Gastrocnemius medialis (tissue), 4 donors: ENCODE measurements at regions not wholly inside any gene's neighbourhood (a gene's known extent, or its start where the extent isn't known, plus 50 kb on each side); places are given as distances from the start of the nearest gene placed in this dataset.
"Not testable (repeated sequence)": the region's sequence is repeated elsewhere in the genome, so short reads cannot be mapped to it uniquely, and the experiment has no call there.

Experiments used
- ATAC-seq, 2 donors: fragments of 150-250 bp; one replicate each; pipeline ENCODE4 v1.9.1; 2016
- DNase-seq, 2 donors: peaks; one replicate each; pipeline ENCODE4 v3.0.0-alpha.2; 2019
- H3K27ac ChIP-seq, 4 donors: fragments of 200-600 bp; sonication (generic); 1 replicate in 1 of 4; 2 replicates in 3 of 4; pipeline ENCODE4 v1.5.1; 2016 to 2018; ENCODE audit warnings: mild to moderate bottlenecking in 2 of 4, moderate library complexity in 1 of 4
- H3K27me3 ChIP-seq, 3 donors: fragments of 200-600 bp; sonication (generic) in 2 of 3; 1 replicate in 1 of 3; 2 replicates in 2 of 3; pipeline versions ENCODE4 v1.5.1 to v1.6.0; 2016 to 2019; ENCODE audit warnings: mild to moderate bottlenecking in 1 of 3, moderate library complexity in 1 of 3
- H3K36me3 ChIP-seq, 2 donors: fragments of 200-600 bp; sonication (generic) in 1 of 2; one replicate each; pipeline ENCODE4 v1.5.1; 2017 to 2018
- H3K4me1 ChIP-seq, 2 donors: fragments of 200-600 bp; sonication (generic) in 1 of 2; one replicate each; pipeline ENCODE4 v1.5.1; 2016 to 2017; ENCODE audit warnings: mild to moderate bottlenecking in 2 of 2
- H3K4me3 ChIP-seq, 4 donors: fragments of 200-600 bp; sonication (generic) in 3 of 4; 1 replicate in 1 of 4; 2 replicates in 3 of 4; pipeline ENCODE4 v1.5.1; 2016 to 2019; ENCODE audit warnings: mild to moderate bottlenecking in 2 of 4
- H3K9me3 ChIP-seq, 3 donors: fragments of 200-600 bp; sonication (generic) in 2 of 3; 1 replicate in 1 of 3; 2 replicates in 2 of 3; pipeline ENCODE4 v1.5.1; 2016 to 2019
- POLR2A ChIP-seq, 2 donors: fragments of 450-650 bp; IDR thresholded peaks; one replicate each; pipeline ENCODE4 v1.6.1; 2017; ENCODE audit warnings: antibody characterized with exemption in 2 of 2, mild to moderate bottlenecking in 2 of 2, moderate library complexity in 2 of 2
- in situ Hi-C, 4 donors: fragments of 200-750 bp; cut with MboI; loops; one replicate each; pipeline versions ENCODE4 v1.15.0 to v1.8.0; 2017; ENCODE audit warnings: low sequenced_read_pairs in 4 of 4
- intact Hi-C: fragments of 100-400 bp; cut with DNase I; formaldehyde crosslinking; loops from one replicate; pipeline ENCODE4 v1.15.1; 2023; ENCODE audit warnings: low total_unique reads
- TF ChIP-seq, protein P1 (sequence below), 5 experiments: fragments of 450-650 bp in 3 of 5; fragments of 200-600 bp in 2 of 5; sonication (generic) in 2 of 5; IDR thresholded peaks in 4 of 5; conservative IDR thresholded peaks in 1 of 5; 1 replicate in 4 of 5; 2 replicates in 1 of 5; pipeline ENCODE4 v1.5.1; 2016 to 2019; ENCODE audit warnings: antibody characterized with exemption in 5 of 5, mild to moderate bottlenecking in 3 of 5, moderate library complexity in 3 of 5

DNA sequence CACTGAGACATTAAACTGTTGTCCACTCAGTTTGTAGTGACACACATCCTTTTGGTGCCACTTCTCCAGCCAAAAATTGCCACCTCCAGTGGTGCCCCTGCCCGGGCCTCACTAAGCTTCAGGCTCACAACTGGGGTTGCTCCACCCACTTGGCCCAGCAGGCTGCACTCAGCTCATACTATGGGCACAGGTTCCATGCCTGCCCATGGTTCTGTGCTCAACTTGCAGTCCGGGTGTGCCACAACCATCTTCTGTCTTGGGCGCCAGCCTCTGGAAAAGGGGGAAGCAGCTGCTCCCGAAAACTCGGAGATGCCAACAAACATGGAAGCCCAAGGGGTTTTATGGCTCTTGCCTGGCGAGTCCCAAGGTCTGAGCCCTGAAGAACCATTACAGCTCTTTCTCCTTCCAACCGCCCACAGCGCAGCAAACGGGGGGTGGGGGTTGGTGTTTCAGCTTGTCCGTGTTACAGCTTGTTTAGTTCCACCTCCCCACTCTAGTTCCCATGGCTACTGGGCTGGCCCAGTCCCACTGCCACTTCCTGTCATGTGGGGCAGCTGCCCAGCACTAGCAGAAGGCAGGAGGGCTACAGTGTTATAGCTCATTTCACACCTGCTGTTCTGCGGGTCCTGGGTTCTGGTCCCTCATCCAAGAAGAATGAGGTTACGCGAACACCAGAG, 998.3 kb downstream of the SLC16A7 start:
- intact Hi-C loops = no loop called here
- no peak for TF ChIP-seq POLR2A (IDR thresholded peaks at IDR 0.05)
- TF ChIP-seq, protein P1, sequence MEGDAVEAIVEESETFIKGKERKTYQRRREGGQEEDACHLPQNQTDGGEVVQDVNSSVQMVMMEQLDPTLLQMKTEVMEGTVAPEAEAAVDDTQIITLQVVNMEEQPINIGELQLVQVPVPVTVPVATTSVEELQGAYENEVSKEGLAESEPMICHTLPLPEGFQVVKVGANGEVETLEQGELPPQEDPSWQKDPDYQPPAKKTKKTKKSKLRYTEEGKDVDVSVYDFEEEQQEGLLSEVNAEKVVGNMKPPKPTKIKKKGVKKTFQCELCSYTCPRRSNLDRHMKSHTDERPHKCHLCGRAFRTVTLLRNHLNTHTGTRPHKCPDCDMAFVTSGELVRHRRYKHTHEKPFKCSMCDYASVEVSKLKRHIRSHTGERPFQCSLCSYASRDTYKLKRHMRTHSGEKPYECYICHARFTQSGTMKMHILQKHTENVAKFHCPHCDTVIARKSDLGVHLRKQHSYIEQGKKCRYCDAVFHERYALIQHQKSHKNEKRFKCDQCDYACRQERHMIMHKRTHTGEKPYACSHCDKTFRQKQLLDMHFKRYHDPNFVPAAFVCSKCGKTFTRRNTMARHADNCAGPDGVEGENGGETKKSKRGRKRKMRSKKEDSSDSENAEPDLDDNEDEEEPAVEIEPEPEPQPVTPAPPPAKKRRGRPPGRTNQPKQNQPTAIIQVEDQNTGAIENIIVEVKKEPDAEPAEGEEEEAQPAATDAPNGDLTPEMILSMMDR (IDR thresholded peaks at IDR 0.05 in 4 of 5, conservative IDR thresholded peaks at IDR 0.05 in 1 of 5) = no peak
- no peaks in the 10 kb centered on the region for H3K36me3 ChIP-seq
- ATAC-seq = no peak
- H3K4me3 ChIP-seq = no peak overlapping the region
- H3K4me1 ChIP-seq = no peaks in the 10 kb centered on the region
- no peaks in the 10 kb centered on the region for H3K27me3 ChIP-seq
- in situ Hi-C loops = no loop called here
- no peak for DNase-seq
- no peaks in the 10 kb centered on the region for H3K9me3 ChIP-seq
- H3K27ac ChIP-seq = no peak overlapping the region

DNA sequence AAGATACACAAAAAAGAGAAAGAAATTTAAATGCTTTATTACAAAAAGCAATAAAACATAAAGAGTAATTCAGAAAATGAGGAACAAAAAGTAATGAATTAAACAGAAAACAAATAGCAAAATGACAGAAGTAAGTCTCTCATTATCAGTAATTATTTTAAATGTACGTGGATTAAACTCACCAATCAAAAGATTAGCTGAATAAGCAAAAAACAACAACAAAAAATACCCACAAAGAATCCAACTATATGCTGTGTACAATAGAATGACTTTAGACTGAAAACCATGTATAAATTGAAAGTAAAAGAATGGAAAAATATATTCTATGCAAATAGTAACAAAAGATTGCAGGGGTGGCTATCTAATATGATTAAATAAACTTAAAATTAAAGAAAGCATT, 1006.8 kb downstream of the SLC16A7 start:
- Histone ChIP-seq H3K27me3 (no peaks in the 10 kb centered on the region), H3K9me3 (no peaks in the 10 kb centered on the region), H3K27ac (no peak overlapping the region), H3K36me3 (no peaks in the 10 kb centered on the region), H3K4me1 (no peaks in the 10 kb centered on the region), H3K4me3 (no peak overlapping the region)
- DNase-seq (no peak), ATAC-seq (no peak)
- in situ Hi-C loops = no loop called here
- TF ChIP-seq, protein P1 (IDR thresholded peaks at IDR 0.05 in 4 of 5, conservative IDR thresholded peaks at IDR 0.05 in 1 of 5) = no peak
- no peak for TF ChIP-seq POLR2A (IDR thresholded peaks at IDR 0.05)
- intact Hi-C loops = no loop called here

DNA sequence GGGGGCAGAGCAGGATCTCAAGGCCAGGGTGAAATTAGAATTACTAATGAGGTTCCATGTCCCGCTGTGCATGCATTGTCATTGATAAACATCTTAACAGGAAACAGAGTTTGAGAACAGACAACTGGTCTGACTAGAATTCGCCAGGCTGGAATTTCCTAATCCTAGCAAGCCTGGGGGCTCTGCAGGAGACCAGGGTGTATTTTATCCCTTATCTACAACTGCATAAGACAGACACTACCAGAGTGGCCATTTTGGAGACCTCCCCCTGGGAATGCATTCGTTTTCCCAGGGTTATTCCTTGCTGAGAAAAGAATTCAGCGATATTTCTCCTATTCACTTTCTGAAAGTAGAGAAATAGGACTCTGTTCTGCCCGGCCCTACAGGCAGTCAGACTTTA, 1007.6 kb downstream of the SLC16A7 start:
- intact Hi-C loops, H3K27ac ChIP-seq, H3K9me3 ChIP-seq, in situ Hi-C loops, ATAC-seq, H3K36me3 ChIP-seq, H3K4me1 ChIP-seq, DNase-seq, H3K4me3 ChIP-seq, H3K27me3 ChIP-seq: not testable (repeated sequence)

DNA sequence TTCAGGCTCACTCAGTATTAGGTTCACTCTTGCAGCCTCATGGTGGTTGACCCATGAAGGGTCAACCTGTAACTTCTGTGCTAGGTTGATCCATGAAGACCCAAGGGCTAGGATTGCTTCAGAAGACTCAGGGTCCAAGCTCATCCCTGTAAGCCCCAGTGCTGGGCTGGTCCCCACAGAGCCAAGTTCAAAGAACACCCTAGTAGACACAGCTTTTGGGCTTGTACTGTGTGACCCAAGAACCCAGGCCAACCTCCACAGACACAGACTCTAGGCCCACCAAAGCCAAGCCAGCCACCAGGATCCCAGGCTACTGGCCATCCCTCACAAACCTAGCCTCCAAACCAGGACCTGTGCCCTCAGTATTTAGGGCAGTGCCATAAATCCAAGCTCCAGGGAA, 1020.6 kb downstream of the SLC16A7 start:
- Histone ChIP-seq H3K9me3 (no peaks in the 10 kb centered on the region), H3K4me1 (no peaks in the 10 kb centered on the region), H3K27ac (no peak overlapping the region), H3K27me3 (no peaks in the 10 kb centered on the region), H3K4me3 (no peak overlapping the region), H3K36me3 (no peaks in the 10 kb centered on the region)
- no peak for DNase-seq
- no peak for ATAC-seq
- intact Hi-C loops (no loop called here), in situ Hi-C loops (no loop called here)
- TF ChIP-seq, protein P1 (IDR thresholded peaks at IDR 0.05 in 4 of 5, conservative IDR thresholded peaks at IDR 0.05 in 1 of 5) = no peak
- no peak for TF ChIP-seq POLR2A (IDR thresholded peaks at IDR 0.05)

DNA sequence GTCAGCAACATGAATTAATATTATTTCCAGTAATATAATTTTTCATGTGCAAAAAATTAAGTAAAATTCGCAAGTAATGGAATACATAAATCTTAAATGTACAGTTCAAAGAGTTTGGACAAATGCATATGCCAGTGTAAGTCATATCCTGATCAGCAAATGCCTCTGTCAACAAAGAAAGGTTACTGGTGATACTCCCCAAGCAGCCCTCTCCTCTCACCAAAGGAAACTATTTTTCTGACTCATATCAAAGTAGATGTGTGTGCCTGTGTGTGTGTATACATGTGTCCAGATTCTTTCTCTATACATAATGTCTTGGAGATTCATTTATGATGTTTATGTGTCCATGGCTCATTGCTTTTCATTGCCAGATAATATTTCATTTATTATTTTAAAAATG, 1035.0 kb downstream of the SLC16A7 start:
- no peak for ATAC-seq
- TF ChIP-seq, protein P1 (IDR thresholded peaks at IDR 0.05 in 4 of 5, conservative IDR thresholded peaks at IDR 0.05 in 1 of 5) = no peak
- TF ChIP-seq POLR2A (IDR thresholded peaks at IDR 0.05) = no peak
- Histone ChIP-seq H3K36me3 (no peaks in the 10 kb centered on the region), H3K9me3 (no peaks in the 10 kb centered on the region), H3K4me1 (no peaks in the 10 kb centered on the region), H3K27ac (no peak overlapping the region), H3K4me3 (no peak overlapping the region), H3K27me3 (no peaks in the 10 kb centered on the region)
- in situ Hi-C loops = no loop called here
- DNase-seq = no peak
- intact Hi-C loops = no loop called here
